Epidermal melanocyte (primary cell): ENCODE measurements at regions not wholly inside any gene's neighbourhood (a gene's known extent, or its start where the extent isn't known, plus 50 kb on each side); places are given as distances from the start of the nearest gene placed in this dataset.
"Not testable (repeated sequence)": the region's sequence is repeated elsewhere in the genome, so short reads cannot be mapped to it uniquely, and the experiment has no call there.

Source experiments
- DNase-seq: peaks from one replicate; pipeline ENCODE4 v3.0.0; 2011; ENCODE audit warnings: low spot score; ENCODE audit not compliant: insufficient read length

DNA sequence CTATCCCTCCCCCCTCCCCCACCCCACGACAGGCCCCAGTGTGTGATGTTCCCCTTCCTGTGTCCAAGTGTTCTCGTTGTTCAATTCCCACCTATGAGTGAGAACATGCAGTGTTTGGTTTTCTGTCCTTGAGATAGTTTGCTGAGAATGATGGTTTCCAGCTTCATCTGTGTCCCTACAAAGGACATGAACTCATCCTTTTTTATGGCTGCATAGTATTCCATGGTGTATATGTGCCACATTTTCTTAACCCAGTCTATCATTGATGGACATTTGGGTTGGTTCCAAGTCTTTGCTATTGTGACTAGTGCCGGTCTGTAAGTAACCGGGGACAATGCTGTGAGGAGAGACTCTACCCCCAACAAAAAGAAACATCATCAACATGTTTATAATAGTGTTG, 217.2 kb downstream of the SEC23IP start:
- not testable (repeated sequence) for DNase-seq

DNA sequence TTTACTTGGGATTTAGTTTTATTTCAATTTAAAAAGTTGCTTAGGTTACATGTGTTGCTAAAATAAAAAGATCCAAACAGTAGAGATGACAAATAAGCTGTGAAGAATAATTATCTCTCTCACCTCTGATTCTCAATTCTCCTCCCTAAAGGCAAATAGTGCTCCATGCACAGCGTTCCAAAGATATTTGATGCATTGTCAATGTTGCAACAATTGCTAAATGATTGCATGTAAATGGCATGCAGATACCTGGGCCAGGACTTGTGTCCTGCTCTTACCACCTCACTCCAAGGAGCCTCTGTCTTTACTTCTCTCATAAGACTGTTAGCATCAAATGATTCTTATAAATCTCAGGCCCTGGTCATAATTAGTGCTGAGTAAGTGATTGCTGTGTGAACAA, 217.7 kb downstream of the SEC23IP start:
- no peak for DNase-seq

DNA sequence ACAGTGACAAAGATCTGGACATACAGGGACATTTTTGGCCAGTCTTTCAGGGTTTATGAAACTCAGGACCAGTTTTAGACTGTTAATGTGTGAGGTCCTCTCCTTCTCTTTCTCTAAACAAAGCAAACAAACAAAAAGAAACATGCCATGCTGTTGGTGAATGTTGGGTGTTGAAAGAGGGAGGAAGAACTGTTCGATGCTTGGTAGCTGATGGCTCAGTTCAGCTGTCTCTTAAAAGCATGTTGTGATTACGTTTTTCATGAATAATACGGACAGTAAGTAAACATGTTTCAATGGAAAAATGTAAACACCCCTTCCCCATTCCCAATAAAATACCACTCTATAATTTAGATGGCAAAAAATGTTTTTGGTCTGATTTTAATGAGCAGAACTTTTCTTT, 219.1 kb downstream of the SEC23IP start:
- no peak for DNase-seq

DNA sequence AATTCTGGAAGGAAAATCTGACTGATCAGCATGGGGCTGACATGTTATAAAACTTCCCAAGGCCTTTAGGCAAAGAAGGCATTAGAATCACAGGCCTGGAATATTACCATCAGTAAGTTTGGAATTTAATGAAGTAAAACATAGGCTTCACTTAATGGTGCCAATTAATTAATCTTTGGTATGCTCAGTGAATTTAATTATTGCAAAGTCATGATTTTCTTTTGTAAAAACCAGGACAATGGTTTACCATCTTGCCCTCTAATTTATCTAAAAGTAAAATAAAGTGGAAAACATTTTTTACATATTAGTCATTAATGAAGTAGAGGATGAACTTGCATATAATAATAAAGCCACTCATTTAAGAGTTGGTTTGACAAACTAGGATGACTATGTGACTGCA, 220.3 kb downstream of the SEC23IP start:
- DNase-seq, result no peak

DNA sequence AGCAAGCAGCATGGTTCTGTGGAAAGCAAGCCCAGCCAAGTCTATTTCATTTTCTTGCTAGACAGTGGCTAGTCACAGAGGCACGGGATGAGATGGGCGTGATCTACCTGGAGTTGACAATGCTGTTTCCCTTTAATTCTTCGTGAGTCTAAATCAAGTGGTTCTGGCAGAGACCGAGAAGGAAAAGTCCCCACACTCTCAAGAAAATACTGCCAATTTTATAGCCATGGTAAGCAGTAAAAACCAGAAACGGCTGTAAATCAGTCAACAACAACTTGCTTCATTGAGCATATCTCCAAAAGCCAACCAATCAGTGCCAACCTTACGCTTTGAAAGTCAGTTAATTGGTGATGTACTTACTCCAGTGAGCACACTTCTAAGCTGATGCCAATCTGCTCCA, 223.4 kb downstream of the SEC23IP start:
- no peak for DNase-seq

DNA sequence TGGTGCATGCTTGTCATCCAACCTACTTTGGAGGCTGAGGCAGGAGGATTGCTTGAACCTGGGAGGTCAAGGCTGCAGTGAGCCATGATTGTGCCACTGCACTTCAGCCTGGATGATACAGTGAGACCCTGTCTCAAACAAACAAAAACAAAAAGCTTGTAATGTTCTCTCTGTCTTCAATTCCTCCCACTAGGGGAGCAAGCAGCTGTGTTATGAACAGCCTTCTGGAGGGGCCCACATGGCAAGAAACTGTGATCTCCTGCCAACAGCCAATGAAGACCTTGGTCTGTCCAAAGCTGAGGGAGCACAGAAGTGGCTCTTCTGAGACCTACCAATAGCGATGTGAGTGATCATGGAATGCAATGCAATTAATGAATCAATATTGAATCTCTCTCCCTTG, 229.2 kb downstream of the SEC23IP start:
- no peak for DNase-seq

DNA sequence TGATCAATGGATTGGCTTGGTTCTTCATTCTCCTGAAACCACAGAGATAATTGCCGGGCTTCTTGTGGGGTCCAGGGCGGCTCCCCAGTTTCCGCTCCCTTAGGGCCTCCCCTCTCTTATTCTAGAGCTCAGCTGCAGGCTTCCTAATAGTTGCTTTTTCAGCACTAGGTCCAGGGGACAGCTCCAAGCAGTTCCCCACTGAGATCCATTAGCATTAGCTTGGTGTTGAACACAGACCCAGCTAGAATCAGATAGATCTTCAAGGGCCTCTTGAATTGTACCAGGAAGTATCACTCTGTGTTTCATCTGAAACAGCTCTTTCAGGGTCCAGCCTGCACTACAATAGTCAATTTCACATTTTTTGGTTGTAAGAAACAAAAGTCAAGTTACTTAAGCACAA, 238.7 kb downstream of the SEC23IP start:
- no peak for DNase-seq

DNA sequence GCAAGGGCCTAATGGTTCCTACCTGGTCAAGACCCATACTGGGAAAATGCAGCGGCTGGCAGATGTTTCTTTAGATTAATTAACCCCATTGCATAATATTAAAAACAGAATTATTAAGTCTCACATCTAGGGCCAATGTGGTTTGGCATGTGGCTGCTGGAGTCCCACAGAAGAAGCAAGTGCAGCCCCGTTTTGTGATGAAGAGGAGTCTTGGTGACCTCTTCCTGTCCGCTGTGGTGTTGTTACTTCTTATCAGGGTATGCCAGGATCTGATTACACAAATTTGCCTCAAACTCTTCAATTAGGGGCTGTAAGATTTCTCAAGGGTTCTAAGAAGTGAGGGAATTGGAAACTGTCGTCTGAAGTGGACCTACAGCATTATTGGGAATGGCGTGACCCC, 240.3 kb downstream of the SEC23IP start:
- DNase-seq, result no peak

DNA sequence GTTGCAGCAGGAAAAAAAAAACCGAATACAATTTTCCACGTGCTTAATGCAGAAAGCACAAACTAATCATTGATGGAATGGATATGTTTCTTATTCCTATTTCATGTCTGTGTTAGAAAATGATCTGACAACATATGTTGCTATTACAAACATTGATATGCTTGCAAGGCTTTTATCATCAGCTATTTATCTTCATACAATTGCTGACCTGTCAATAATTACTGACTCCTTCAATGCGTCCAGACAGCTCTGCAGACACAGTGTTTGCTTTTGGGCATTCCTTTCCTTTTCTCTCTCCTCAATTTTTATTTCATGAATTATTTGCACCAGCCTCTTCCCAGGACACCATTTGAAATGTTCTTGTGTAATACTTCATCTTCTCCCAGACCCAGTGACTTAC, 246.2 kb downstream of the SEC23IP start:
- no peak for DNase-seq

DNA sequence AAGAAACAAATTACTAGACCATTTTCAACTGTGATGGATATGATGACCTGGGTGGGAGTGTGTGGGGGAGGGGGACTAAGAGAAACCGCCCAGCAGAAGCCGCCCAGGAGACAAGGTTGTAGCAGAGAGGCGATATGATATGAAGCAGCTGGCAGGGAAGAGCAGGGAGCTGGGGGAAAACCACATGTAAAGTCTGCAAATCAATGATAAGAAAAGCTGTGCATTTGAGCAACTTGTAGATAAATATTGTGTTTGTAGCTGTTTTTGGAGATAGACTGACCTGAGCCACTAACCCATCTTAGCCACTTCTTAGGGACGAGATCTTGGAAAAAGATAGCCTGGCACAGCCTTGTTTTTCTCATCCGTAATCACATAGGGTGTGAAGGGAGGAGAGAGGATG, 252.6 kb downstream of the SEC23IP start:
- no peak for DNase-seq

DNA sequence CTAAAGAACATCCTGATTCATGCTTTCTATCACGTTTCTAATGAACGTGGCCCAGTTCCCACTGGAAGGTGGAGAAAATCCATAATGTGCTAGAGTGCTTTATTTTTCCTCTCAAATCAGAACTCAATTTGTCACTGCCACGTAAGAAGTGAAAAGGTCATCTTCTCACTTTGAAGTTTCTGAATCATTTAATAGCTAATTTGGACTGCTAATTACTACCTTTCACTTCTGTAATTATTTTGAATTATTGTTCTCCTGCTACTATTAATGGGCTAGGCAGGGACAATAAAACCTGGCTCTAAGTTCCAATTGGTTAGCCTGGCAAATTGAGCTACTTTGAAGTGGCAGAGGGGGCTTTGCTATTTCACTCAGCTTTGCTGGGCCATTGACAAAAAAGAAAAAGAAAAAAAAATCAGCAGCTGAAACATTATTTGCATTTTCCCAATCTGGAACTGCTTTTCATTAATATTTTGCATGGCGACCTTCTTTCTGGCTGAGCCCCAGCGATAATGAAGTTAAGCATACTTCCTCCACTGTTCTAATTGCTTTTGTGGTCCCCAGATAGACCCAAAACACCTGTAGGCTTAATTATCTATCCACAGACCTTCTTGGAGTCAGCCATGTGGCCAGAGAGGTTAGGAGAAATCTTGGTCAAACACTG, 264.2 kb downstream of the SEC23IP start:
- no peak for DNase-seq

DNA sequence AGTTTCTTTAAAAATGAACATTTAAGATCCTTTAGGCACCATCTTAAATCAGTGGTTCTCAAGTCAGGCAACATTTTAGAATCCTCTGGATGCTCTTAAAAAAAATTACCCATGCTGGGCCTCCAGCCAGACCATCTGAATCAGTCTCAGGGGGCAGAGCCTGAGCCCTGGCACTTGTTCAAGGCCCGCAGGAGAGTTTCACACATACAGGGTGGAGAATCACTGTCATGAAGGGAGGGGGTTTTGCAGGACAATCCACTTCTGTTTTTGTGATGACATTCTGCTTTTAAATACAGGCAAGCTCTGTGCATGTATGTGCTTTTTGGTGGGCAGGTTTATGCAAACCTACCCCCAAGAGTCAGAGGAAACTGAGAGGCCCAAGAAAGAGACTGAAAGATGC, 268.6 kb downstream of the SEC23IP start:
- no peak for DNase-seq

DNA sequence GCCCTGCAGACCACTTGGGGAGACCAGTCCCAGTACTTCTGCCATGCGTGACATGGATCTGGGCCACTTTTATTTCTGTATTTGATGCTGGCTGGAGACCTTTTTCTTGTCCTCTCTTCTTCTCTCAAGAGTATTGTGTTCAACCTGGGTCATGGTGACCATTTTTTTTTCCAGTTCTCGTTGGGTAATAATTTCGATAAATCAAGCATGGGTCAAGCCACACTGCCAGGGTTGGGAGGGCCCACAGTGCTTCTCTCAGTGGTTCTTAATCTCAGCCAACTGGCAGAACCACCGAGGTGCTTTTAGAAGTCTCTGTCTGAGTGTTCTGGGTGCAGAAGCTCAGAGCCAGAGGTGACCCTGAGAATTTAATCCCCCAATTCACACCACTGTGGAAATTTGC, 269.9 kb downstream of the SEC23IP start:
- no peak for DNase-seq

DNA sequence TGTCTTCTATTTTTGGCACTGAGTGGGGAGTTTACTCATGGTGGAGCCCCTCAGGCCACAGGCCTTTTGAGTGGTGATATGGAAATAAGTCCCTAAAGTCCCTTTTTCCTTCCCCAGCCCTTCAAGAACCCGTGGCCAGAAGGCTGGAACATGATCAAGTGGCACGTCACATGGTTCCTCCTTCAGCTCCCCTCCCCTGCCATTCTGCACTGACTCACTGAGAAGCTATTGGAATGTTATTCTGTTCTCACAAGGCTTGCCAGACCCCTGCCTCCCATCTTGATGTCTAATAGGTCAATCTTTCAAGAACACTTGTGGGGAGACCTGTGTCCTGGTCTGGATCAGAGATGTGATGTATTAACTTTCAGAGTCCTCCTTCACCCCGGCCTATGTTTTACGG, 279.8 kb downstream of the SEC23IP start:
- DNase-seq, result no peak

DNA sequence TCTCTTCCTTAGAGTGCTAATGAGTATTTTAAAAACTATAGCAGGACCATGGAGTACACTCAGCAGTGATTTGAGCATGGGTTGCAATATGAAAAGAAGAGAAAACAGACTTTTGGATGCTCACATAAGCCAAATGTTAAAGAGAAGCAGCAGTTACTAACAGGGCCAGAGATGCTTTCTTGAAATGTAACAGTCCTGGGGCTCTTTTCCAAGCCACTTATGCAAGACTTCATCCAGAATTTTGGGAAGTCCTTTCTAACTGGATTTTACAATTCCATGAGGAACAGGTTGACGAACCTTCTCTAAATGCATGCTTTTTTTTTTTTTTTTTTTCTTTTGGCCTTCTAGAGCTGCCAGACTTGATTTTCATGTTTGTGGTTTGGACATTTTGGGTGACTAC, 282.0 kb downstream of the SEC23IP start:
- no peak for DNase-seq

DNA sequence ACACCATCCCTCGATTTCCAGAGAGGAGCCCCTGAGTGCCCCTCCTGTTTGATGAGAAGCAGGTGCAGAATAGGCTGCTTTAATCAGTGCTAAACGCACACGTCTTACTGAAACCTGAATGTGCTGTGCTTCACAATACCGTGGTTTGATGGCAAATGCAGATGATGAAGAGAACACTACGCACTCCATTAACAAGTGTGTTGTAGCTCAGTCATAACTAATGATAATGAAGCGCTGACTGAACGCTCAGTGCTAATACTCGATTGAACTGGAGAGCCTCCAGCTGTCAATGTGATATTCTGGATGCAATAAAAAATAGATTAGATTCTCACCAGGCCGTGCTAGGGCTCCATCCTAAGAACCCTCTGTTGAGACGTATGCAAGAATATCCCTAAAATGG, 279.7 kb upstream of the PLPP4 start:
- no peak for DNase-seq

DNA sequence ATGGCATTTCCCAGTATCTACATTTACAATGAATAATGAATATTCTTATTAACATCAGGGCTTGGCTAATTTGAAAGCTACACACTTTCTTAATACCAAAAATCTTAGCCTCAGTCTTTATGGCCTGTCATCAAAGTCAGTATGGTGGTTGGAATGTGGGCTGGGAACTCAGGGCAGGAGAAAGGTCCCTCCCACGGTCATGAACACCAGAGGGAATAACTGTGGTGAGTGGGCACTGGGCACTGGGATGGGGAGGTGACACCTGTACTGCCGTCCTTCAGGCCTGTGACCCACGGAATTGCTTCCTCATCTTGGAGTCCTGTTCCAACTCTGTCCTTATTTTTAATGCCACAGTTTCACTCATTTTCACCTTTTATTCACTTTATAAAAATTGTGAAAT, 276.9 kb upstream of the PLPP4 start:
- DNase-seq, result no peak

DNA sequence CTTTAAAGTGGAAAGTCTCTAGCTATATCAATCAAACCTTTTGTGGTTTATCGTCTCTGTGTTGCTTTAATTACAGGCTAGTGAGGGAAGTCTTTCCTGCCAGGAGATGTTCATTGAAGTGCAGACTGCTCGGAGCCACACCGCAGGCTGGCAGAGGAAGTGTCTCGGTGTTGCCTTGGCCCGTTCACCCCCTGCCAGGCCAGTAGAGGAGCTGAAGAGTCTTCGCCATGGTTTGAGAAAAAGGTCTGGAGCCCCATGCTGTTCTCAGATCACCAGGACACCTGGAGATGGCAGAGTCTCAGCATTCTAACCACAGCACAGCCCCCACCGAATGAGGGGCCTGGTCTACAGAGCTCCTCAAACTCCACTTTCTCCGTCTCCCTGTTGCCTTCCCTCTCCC, 275.9 kb upstream of the PLPP4 start:
- DNase-seq, result no peak

DNA sequence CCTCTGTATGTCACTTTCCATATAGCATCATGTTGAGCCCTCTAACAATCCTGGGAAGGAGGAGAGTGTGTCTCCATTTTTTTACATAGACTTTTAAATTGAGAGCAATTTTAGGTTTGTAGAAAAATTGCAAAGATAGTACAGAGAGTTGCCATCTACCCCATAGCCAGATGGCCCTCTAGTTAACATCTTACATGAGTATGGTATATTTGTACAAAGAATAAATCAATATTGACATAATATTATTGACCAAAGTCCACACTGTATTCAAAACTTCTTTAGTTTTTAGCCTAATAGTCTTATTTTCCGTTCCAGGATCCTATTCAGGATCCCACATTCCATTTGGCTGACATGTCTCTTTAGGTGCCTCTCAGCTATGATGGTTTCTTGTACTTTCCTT, 274.6 kb upstream of the PLPP4 start:
- no peak for DNase-seq

DNA sequence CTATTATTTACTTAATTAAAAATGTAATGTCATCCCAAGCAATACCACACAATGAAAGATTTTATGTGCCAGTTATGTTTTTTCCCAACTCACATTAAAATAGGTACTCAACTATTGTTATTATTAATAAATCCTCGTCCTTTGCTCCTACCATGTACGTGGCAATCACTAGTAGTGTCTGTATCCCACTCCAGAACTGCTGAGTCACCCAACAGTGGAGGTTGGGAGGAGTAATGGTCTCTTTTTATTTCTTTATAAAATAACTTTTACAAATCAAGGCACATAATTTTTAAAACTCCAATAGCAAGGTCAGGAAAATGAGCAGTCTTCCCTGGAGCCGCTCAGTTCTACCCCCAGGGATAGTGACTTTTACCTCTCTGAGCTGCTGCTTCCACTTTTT, 273.5 kb upstream of the PLPP4 start:
- no peak for DNase-seq

DNA sequence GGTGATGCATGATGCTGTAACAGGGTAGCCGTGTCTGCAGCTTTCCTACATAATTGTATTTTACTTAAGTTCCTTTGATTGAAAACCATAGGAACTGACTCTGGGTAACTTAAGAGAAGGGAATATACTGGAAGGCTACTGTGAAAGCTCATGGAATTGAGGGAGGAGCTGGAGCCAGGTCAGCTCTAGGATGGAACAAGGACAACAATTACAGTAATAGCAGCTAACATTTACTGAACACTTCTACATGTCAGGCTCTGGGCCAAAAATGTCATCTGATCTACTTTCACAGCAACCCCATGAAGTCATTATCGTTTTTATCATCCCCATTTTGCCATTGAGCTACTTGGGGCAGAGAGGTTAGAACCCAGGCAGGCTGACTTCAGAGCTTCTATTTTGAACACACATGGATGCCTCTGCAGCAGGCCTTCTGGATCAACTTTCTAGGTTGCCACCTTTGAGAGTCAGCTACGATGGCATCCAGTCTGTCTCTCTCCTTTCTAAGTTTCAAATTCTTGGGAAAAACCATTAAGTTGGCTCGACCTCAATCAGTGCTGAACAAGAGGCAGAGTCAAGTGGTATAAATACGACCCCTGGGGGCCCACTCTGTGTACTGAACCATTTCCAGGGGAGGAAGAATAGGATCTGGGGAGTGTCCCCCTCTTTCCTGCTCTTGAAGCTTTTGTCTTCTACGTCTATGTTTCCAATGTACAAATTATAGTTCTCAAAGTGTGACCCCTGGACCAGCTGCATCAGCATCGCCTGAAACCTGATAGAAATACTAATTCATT, 272.3 kb upstream of the PLPP4 start:
- no peak for DNase-seq

DNA sequence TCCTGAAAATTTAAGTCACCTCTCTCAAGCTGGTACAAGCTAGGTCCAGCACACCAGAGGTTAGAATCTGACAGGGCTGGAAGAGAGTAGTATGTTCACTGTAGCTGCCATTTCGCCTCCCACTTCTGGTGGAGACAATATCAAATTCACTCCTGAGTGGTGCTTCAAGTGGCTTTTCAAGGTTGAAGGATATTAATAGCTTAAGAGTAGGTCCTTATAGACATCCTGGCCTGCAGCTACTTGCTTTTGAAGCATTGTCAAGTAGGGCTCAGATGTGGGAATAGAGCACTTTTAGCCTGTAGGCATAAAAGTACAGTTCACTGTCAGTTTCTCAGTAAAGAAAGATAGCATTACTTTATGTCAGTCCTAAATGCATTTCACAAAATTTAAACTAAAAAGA, 270.5 kb upstream of the PLPP4 start:
- no peak for DNase-seq

DNA sequence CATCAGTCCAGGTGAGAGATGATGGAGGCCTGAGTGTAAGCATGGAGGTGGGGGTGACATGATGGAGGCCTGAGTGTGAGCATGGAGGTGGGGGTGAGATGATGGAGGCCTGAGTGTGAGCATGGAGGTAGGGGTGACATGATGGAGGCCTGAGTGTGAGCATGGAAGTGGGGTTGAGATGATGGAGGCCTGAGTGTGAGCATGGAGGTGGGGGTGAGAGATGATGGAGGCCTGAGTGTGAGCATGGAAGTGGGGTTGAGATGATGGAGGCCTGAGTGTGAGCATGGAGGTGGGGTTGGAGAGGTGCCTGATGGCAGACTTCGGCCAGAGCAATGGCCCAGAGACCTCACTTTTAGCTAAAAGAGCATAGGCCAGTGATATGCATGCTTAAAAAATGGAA, 269.9 kb upstream of the PLPP4 start:
- DNase-seq, result not testable (repeated sequence)
